ENCODE measurements at regions not wholly inside any gene's neighbourhood (a gene's known extent, or its start where the extent isn't known, plus 50 kb on each side); places are given as distances from the start of the nearest gene placed in this dataset.

- DNase-seq (ENCODE audit: low read depth, low spot score): no peak
- Mint-ChIP-seq H3K4me3 (no peak overlapping the region), H3K36me3 (ENCODE audit: low read depth) (no peaks in the 10 kb centered on the region), H3K4me1 (no peaks in the 10 kb centered on the region), H3K27me3 (ENCODE audit: low read depth) (peaks cover 20% of the 10 kb centered on the region), H3K27ac (ENCODE audit: unreplicated experiment) (no peak overlapping the region), H3K9me3 (no peaks in the 10 kb centered on the region)
- TF ChIP-seq, protein P1, sequence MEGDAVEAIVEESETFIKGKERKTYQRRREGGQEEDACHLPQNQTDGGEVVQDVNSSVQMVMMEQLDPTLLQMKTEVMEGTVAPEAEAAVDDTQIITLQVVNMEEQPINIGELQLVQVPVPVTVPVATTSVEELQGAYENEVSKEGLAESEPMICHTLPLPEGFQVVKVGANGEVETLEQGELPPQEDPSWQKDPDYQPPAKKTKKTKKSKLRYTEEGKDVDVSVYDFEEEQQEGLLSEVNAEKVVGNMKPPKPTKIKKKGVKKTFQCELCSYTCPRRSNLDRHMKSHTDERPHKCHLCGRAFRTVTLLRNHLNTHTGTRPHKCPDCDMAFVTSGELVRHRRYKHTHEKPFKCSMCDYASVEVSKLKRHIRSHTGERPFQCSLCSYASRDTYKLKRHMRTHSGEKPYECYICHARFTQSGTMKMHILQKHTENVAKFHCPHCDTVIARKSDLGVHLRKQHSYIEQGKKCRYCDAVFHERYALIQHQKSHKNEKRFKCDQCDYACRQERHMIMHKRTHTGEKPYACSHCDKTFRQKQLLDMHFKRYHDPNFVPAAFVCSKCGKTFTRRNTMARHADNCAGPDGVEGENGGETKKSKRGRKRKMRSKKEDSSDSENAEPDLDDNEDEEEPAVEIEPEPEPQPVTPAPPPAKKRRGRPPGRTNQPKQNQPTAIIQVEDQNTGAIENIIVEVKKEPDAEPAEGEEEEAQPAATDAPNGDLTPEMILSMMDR (conservative IDR thresholded peaks at IDR 0.05): no peak
Observed at GRCh38 chr6:151738267-151738666, 69.2 kb upstream of the ESR1 start.

DNA sequence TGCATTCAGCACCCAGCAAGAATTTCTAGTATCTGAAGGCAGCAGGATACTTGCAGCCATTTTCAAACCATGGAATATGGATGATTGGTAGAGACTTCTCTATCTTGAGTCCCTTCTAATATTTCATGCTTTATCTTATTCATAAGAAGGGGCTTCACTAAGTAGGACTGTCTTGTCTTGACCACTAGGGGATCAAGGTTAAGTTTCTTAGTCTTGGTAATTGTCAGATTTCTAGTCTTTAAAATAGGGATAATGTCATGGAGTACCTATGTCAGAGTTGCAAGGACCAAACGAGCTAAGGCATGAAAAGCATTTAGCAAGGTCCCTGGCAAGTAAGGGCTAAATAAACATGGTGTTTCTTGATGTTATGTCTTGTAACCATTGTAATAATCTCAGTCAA, 68.5 kb upstream of the ESR1 start:
- H3K27ac Mint-ChIP-seq (ENCODE audit: unreplicated experiment): no peak overlapping the region
- H3K27me3 Mint-ChIP-seq (ENCODE audit: low read depth): peaks cover 20% of the 10 kb centered on the region
- H3K4me3 Mint-ChIP-seq: no peak overlapping the region
- no peaks in the 10 kb centered on the region for H3K9me3 Mint-ChIP-seq
- TF ChIP-seq, protein P1 (conservative IDR thresholded peaks at IDR 0.05): no peak
- H3K36me3 Mint-ChIP-seq (ENCODE audit: low read depth): no peaks in the 10 kb centered on the region
- no peaks in the 10 kb centered on the region for H3K4me1 Mint-ChIP-seq
- DNase-seq (ENCODE audit: low read depth, low spot score): no peak

- Mint-ChIP-seq H3K27ac (ENCODE audit: unreplicated experiment) (no peak overlapping the region), H3K4me3 (no peak overlapping the region), H3K36me3 (ENCODE audit: low read depth) (no peaks in the 10 kb centered on the region), H3K4me1 (no peaks in the 10 kb centered on the region), H3K9me3 (peaks cover 1% of the 10 kb centered on the region), H3K27me3 (ENCODE audit: low read depth) (peaks cover 18% of the 10 kb centered on the region)
- DNase-seq (ENCODE audit: low read depth, low spot score): no peak
- TF ChIP-seq, protein P1 (conservative IDR thresholded peaks at IDR 0.05): no peak
Observed at GRCh38 chr6:151740820-151741219, 66.7 kb upstream of the ESR1 start.

- no peak for DNase-seq (ENCODE audit: low read depth, low spot score)
- no peaks in the 10 kb centered on the region for H3K4me1 Mint-ChIP-seq
- TF ChIP-seq, protein P1 (conservative IDR thresholded peaks at IDR 0.05): no peak
- H3K4me3 Mint-ChIP-seq: no peak overlapping the region
- no peak overlapping the region for H3K27ac Mint-ChIP-seq (ENCODE audit: unreplicated experiment)
- H3K9me3 Mint-ChIP-seq: peaks cover 4% of the 10 kb centered on the region
- no peaks in the 10 kb centered on the region for H3K27me3 Mint-ChIP-seq (ENCODE audit: low read depth)
- H3K36me3 Mint-ChIP-seq (ENCODE audit: low read depth): no peaks in the 10 kb centered on the region
Observed at GRCh38 chr6:151747896-151748295, 59.6 kb upstream of the ESR1 start.

DNA sequence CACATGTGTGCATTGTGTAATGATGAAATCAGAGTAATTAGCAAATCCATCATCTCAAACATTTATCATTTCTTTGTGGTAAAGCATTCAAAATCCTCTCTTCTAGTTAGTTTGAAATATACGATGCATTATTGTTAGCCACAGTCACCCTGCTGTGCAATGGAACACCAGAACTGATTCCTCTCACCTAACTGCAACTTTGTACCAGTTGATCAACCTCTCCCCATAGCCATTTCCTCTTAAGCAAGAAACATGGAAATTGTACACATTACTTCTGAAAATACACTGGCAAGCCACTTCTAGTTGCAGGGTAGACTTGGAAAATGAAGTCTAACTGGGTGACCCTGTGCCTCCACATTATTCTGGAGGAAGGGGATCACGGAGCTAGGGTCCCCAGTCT, 58.1 kb upstream of the ESR1 start:
- H3K4me3 Mint-ChIP-seq: no peak overlapping the region
- no peak overlapping the region for H3K27ac Mint-ChIP-seq (ENCODE audit: unreplicated experiment)
- H3K36me3 Mint-ChIP-seq (ENCODE audit: low read depth): no peaks in the 10 kb centered on the region
- TF ChIP-seq, protein P1 (conservative IDR thresholded peaks at IDR 0.05): no peak
- H3K4me1 Mint-ChIP-seq: no peaks in the 10 kb centered on the region
- H3K9me3 Mint-ChIP-seq: peaks cover 4% of the 10 kb centered on the region
- H3K27me3 Mint-ChIP-seq (ENCODE audit: low read depth): no peaks in the 10 kb centered on the region
- DNase-seq (ENCODE audit: low read depth, low spot score): no peak

- Mint-ChIP-seq H3K36me3 (ENCODE audit: low read depth) (no peaks in the 10 kb centered on the region), H3K27me3 (ENCODE audit: low read depth) (no peaks in the 10 kb centered on the region), H3K27ac (ENCODE audit: unreplicated experiment) (no peak overlapping the region), H3K4me3 (no peak overlapping the region), H3K9me3 (no peaks in the 10 kb centered on the region), H3K4me1 (no peaks in the 10 kb centered on the region)
- TF ChIP-seq, protein P1 (conservative IDR thresholded peaks at IDR 0.05): no peak
- no peak for DNase-seq (ENCODE audit: low read depth, low spot score)
Observed at GRCh38 chr6:151753581-151753980, 53.9 kb upstream of the ESR1 start.
